Breast epithelium (tissue), 4 donors: ENCODE measurements at regions not wholly inside any gene's neighbourhood (a gene's known extent, or its start where the extent isn't known, plus 50 kb on each side); places are given as distances from the start of the nearest gene placed in this dataset.

Experiments used
- DNase-seq, 2 donors: peaks; one replicate each; pipeline ENCODE4 v3.0.0-alpha.2; 2019; ENCODE audit warnings: low spot score in 2 of 2
- H3K27ac ChIP-seq, 2 donors: fragments of 200-600 bp; sonication (generic) in 1 of 2; one replicate each; pipeline ENCODE4 v1.5.1; 2016 to 2019; ENCODE audit warnings: mild to moderate bottlenecking in 1 of 2
- H3K27me3 ChIP-seq, 2 donors: fragments of 200-600 bp; sonication (generic) in 1 of 2; one replicate each; pipeline versions ENCODE4 v1.5.1 to v1.6.0; 2017 to 2019; ENCODE audit warnings: control low read depth in 1 of 2, mild to moderate bottlenecking in 1 of 2
- H3K36me3 ChIP-seq: fragments of 200-600 bp; one replicate; pipeline ENCODE4 v1.5.1; 2019
- H3K4me1 ChIP-seq, 2 donors: fragments of 200-600 bp; sonication (generic); one replicate each; pipeline ENCODE4 v1.5.1; 2016 to 2019; ENCODE audit warnings: control low read depth in 1 of 2
- H3K4me3 ChIP-seq, 3 donors: fragments of 200-600 bp; sonication (generic); 1 replicate in 2 of 3; 2 replicates in 1 of 3; pipeline ENCODE4 v1.5.1; 2016 to 2019; ENCODE audit warnings: mild to moderate bottlenecking in 3 of 3, moderate library complexity in 2 of 3
- H3K9me3 ChIP-seq, 2 donors: fragments of 200-600 bp; sonication (generic) in 1 of 2; one replicate each; pipeline ENCODE4 v1.5.1; 2016 to 2019; ENCODE audit warnings: control low read depth in 1 of 2
- CTCF ChIP-seq, 3 donors: fragments of 450-650 bp; IDR thresholded peaks; one replicate each; pipeline ENCODE4 v1.5.1; 2016 to 2017; ENCODE audit warnings: antibody characterized with exemption in 3 of 3, mild to moderate bottlenecking in 3 of 3, moderate library complexity in 3 of 3
- POLR2A ChIP-seq: fragments of 450-650 bp; IDR thresholded peaks from one replicate; pipeline ENCODE4 v1.6.1; 2016; ENCODE audit warnings: antibody characterized with exemption, mild to moderate bottlenecking, moderate library complexity
- POLR2AphosphoS5 ChIP-seq, 3 donors: sonication (generic); formaldehyde crosslinking; IDR thresholded peaks; one replicate each; pipeline ENCODE4 v1.6.1; 2017; ENCODE audit warnings: antibody characterized with exemption in 3 of 3
- intact Hi-C: fragments of 100-400 bp; cut with DNase I; formaldehyde crosslinking; loops from one replicate; pipeline ENCODE4 v1.15.1; 2023; ENCODE audit warnings: low total_unique reads

GRCh38 chr10:91352760-91353159 is 57.4 kb upstream of the HECTD2 start:
- no peak overlapping the region for H3K27ac ChIP-seq
- no peaks in the 10 kb centered on the region for H3K27me3 ChIP-seq
- TF ChIP-seq POLR2AphosphoS5 (IDR thresholded peaks at IDR 0.05) (no peak), CTCF (IDR thresholded peaks at IDR 0.05) (no peak), POLR2A (no peak)
- no peaks in the 10 kb centered on the region for H3K9me3 ChIP-seq
- intact Hi-C loops: no loop called here
- DNase-seq: no peak
- H3K4me3 ChIP-seq: no peak overlapping the region
- H3K36me3 ChIP-seq: no peaks in the 10 kb centered on the region
- no peaks in the 10 kb centered on the region for H3K4me1 ChIP-seq

- Histone ChIP-seq H3K4me1 (no peaks in the 10 kb centered on the region), H3K4me3 (no peak overlapping the region), H3K27me3 (no peaks in the 10 kb centered on the region), H3K36me3 (no peaks in the 10 kb centered on the region), H3K9me3 (no peaks in the 10 kb centered on the region), H3K27ac (no peak overlapping the region)
- intact Hi-C loops: no loop called here
- no peak for DNase-seq
- TF ChIP-seq POLR2A (no peak), POLR2AphosphoS5 (IDR thresholded peaks at IDR 0.05) (no peak), CTCF (IDR thresholded peaks at IDR 0.05) (no peak)
Observed at GRCh38 chr10:91354166-91355075, 55.7 kb upstream of the HECTD2 start.

- Histone ChIP-seq H3K36me3 (no peaks in the 10 kb centered on the region), H3K27ac (no peak overlapping the region), H3K9me3 (no peaks in the 10 kb centered on the region), H3K4me3 (no peak overlapping the region), H3K27me3 (no peaks in the 10 kb centered on the region), H3K4me1 (no peaks in the 10 kb centered on the region)
- no peak for TF ChIP-seq CTCF (IDR thresholded peaks at IDR 0.05)
- TF ChIP-seq POLR2A: no peak
- no peak for TF ChIP-seq POLR2AphosphoS5 (IDR thresholded peaks at IDR 0.05)
- DNase-seq: no peak
- intact Hi-C loops: no loop called here
Observed at GRCh38 chr10:91355998-91356397, 54.1 kb upstream of the HECTD2 start.

- intact Hi-C loops: no loop called here
- H3K27me3 ChIP-seq: no peaks in the 10 kb centered on the region
Observed at GRCh38 chr10:91357497-91357896, 52.6 kb upstream of the HECTD2 start.

More at GRCh38 chr10:91357497-91357896, 52.6 kb upstream of the HECTD2 start:
- no peaks in the 10 kb centered on the region for H3K36me3 ChIP-seq
- TF ChIP-seq CTCF (IDR thresholded peaks at IDR 0.05) (no peak), POLR2AphosphoS5 (IDR thresholded peaks at IDR 0.05) (no peak), POLR2A (no peak)
- H3K27ac ChIP-seq: no peak overlapping the region
- no peak for DNase-seq
- H3K4me1 ChIP-seq: no peaks in the 10 kb centered on the region
- no peaks in the 10 kb centered on the region for H3K9me3 ChIP-seq
- H3K4me3 ChIP-seq: no peak overlapping the region
